Activated CD4-positive, alpha-beta T cell treated with anti-CD3 and anti-CD28 coated beads, Interleukin-2, amount 10 ng/mL, durations not matched to agents 7 days and 5 days (primary cell): ENCODE measurements at regions not wholly inside any gene's neighbourhood (a gene's known extent, or its start where the extent isn't known, plus 50 kb on each side); places are given as distances from the start of the nearest gene placed in this dataset.

Experiments used
- CTCF ChIA-PET: fragments of 350-600 bp; sonication (Branson Sonifier 250); formaldehyde crosslinking; loops from one replicate; lab custom pipeline; 2021; ENCODE audit warnings: antibody characterized with exemption; lab: Charles Lee
- POLR2A ChIA-PET: fragments of 350-600 bp; sonication (Branson Sonifier 250); formaldehyde crosslinking; loops from one replicate; lab custom pipeline; 2021; ENCODE audit warnings: antibody characterized with exemption; lab: Charles Lee
- DNase-seq: peaks from one replicate; pipeline ENCODE4 v3.0.0-alpha.2; 2020
- H3K27ac Mint-ChIP-seq: one replicate; pipeline ENCODE4 v1.8.0; 2021; ENCODE audit warnings: mild to moderate bottlenecking, moderate library complexity, mixed read lengths
- H3K27me3 Mint-ChIP-seq: one replicate; pipeline ENCODE4 v1.8.0; 2021; ENCODE audit warnings: mixed read lengths
- H3K36me3 Mint-ChIP-seq: one replicate; pipeline ENCODE4 v1.8.0; 2021; ENCODE audit warnings: low read depth, mixed read lengths
- H3K4me1 Mint-ChIP-seq: one replicate; pipeline ENCODE4 v1.8.0; 2021; ENCODE audit warnings: mixed read lengths
- H3K4me3 Mint-ChIP-seq: one replicate; pipeline ENCODE4 v1.8.0; 2021; ENCODE audit warnings: mild to moderate bottlenecking, moderate library complexity, mixed read lengths
- H3K9me3 Mint-ChIP-seq: one replicate; pipeline ENCODE4 v1.8.0; 2021; ENCODE audit warnings: mixed read lengths

DNA sequence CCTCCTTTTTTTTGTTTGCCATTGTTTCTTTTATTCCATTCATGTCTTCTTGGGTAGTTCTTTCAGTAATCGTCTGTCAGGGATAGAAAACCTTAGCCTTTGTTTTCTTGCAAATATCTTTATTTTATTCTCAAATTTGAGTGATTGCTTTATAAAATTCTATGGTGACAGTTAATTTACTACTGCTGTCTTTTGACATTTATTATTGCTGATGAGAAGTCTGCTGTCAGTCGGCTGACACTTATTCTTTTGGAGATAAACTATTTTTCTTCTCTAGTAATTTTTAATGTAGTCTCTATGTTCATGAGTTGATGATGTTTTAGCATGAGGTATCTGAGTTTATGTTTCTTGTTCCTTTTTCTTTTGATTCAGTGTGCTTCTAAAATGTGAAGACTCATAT lies 983.8 kb downstream of the TTLL7 start:
- no peak for DNase-seq
- H3K9me3 Mint-ChIP-seq, result peaks cover 3% of the 10 kb centered on the region
- H3K4me3 Mint-ChIP-seq, result no peak overlapping the region
- no peaks in the 10 kb centered on the region for H3K27me3 Mint-ChIP-seq
- no peak overlapping the region for H3K27ac Mint-ChIP-seq
- ChIA-PET CTCF (no interaction called here), POLR2A (no interaction called here)
- no peaks in the 10 kb centered on the region for H3K36me3 Mint-ChIP-seq
- no peaks in the 10 kb centered on the region for H3K4me1 Mint-ChIP-seq

DNA sequence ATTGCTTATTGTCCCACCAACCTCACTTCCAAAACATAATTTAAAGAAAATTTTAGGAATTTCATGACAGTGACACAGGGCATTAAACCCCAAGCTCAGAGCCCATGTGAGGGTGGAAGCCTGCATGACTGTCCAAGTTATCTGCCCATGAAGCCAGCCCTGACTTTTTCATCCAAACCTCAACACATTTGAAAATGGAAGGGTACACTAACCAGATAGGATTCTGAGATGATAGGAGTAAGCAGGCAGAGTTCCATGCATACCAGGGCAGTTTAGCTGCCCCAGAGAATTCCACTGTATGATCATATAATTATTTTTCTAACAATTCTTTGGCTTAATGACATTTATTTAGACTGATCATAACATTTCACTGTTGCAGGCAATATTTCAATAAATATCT lies 986.0 kb downstream of the TTLL7 start:
- H3K27ac Mint-ChIP-seq, result no peak overlapping the region
- no peak overlapping the region for H3K4me3 Mint-ChIP-seq
- CTCF ChIA-PET, result no interaction called here
- POLR2A ChIA-PET, result no interaction called here
- H3K9me3 Mint-ChIP-seq, result no peaks in the 10 kb centered on the region
- H3K27me3 Mint-ChIP-seq, result no peaks in the 10 kb centered on the region
- H3K36me3 Mint-ChIP-seq, result no peaks in the 10 kb centered on the region
- no peak for DNase-seq
- H3K4me1 Mint-ChIP-seq, result no peaks in the 10 kb centered on the region

DNA sequence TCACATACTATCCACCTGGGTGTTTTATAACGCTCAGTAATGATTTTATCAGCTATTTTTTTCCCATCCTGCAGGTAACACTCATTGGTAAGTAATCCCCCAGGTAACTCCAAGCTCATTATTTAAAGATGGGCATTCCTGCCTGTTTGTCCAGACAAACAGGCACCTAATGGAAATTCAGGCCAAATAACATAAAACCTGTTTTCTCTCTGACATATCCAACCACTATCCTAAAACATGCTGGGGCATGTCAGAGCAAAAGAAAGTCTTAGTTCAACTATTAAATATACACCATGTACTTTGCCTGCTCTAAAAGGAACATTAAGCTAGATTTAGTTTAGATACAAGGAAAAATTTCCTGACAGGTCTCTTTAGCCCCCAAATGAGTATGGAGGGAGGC lies 987.7 kb downstream of the TTLL7 start:
- no peak overlapping the region for H3K4me3 Mint-ChIP-seq
- no peaks in the 10 kb centered on the region for H3K27me3 Mint-ChIP-seq
- no peaks in the 10 kb centered on the region for H3K36me3 Mint-ChIP-seq
- CTCF ChIA-PET, result no interaction called here
- no peak for DNase-seq
- H3K9me3 Mint-ChIP-seq, result no peaks in the 10 kb centered on the region
- no peaks in the 10 kb centered on the region for H3K4me1 Mint-ChIP-seq
- no peak overlapping the region for H3K27ac Mint-ChIP-seq
- POLR2A ChIA-PET, result no interaction called here

DNA sequence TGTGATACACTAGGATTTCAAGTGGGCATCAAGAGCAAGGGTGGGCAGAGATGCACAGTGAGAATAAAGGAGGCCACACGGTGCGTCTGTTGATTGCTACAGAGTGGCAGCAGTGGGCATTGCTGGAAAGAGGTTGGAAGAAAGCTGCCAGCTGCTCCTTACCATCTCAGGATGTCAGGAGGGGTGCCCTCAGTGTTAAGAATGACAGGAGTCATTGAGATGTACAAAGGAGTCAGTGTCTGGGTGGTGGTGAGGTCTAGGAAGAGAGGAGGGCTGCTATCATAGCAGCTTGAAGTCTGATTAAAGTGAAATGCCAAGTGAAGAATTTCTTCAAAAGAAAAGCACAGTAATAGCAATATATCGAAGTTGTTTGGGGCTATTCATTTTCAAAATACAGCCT lies 992.7 kb downstream of the TTLL7 start:
- Mint-ChIP-seq H3K27me3 (peaks cover 1% of the 10 kb centered on the region), H3K4me1 (no peaks in the 10 kb centered on the region), H3K9me3 (no peaks in the 10 kb centered on the region), H3K27ac (no peak overlapping the region), H3K4me3 (no peak overlapping the region), H3K36me3 (no peaks in the 10 kb centered on the region)
- ChIA-PET POLR2A (no interaction called here), CTCF (no interaction called here)
- DNase-seq, result no peak

DNA sequence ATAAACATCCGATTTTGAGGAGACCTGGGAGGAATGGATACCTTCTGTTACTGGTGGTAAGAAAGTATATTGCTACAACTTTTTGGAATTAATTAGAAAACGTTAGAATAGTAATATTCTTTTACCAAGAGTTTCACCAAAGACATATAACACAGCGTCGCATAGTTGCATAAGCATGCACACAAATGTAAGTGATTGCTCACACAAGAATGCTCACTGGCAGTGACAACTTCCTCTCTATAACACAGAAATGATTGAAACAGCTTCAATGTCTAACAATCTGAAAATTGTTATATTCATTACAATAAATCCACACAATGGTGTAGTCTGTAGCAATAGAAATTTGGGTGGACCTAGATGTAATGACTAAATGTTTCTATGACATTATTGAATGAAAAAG lies 998.6 kb downstream of the TTLL7 start:
- Mint-ChIP-seq H3K4me3 (no peak overlapping the region), H3K36me3 (no peaks in the 10 kb centered on the region), H3K27me3 (peaks cover 1% of the 10 kb centered on the region), H3K9me3 (no peaks in the 10 kb centered on the region), H3K27ac (no peak overlapping the region), H3K4me1 (no peaks in the 10 kb centered on the region)
- no peak for DNase-seq
- ChIA-PET CTCF (no interaction called here), POLR2A (no interaction called here)

DNA sequence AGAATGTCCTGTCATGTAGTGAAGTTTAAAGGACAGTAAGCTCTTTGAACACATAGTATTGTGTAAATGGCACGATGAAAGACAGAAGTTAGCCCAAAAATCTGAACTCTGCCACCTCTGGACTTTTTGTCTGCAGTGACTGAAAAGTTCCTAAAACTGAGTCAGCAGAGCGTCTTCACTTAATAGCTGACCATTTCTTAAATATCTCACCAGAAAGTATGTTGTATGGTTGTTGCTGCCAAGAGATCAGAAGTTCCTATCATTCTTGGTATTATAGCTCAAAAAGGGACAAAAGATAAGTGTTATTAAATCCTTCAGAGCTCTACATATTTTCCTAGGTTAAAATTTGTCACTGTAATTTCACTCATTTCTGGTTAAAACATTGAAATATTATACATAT lies 1003.0 kb downstream of the TTLL7 start:
- H3K4me1 Mint-ChIP-seq, result no peaks in the 10 kb centered on the region
- H3K27me3 Mint-ChIP-seq, result no peaks in the 10 kb centered on the region
- H3K9me3 Mint-ChIP-seq, result peaks cover 5% of the 10 kb centered on the region
- ChIA-PET CTCF (no interaction called here), POLR2A (no interaction called here)
- DNase-seq, result no peak
- H3K36me3 Mint-ChIP-seq, result no peaks in the 10 kb centered on the region
- H3K4me3 Mint-ChIP-seq, result no peak overlapping the region
- H3K27ac Mint-ChIP-seq, result no peak overlapping the region

DNA sequence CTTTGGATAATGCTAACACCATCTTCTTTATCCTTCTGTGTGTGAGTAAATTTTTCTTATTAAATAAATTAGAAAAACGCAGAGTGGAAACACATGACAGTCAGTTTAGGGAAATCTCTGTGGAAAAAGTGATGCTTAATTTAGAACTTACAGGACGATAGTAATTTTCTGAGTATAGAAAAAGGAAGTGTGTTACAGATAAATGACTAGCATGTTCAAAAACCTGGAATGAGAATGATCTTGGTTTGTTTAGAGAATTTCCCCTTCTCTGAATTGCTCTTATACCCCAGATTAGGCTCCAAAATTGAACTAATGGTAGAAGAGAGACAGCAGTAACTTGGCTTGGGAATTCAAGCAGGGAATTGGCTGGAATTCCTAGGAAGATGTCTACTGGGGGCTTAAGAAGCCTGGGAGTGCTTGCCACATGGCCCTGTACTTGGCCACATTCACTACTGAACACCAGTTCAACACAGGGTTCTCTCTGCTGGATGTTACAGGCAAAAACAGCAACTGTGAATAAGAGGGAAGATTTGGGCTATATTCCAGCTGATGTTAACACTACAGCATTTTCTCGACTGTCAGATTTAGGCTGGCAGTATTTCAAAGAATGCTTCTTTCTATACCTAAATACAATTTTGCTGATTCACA lies 1004.2 kb downstream of the TTLL7 start:
- Mint-ChIP-seq H3K4me1 (no peaks in the 10 kb centered on the region), H3K9me3 (peaks cover 5% of the 10 kb centered on the region), H3K27me3 (no peaks in the 10 kb centered on the region), H3K4me3 (no peak overlapping the region), H3K27ac (no peak overlapping the region), H3K36me3 (no peaks in the 10 kb centered on the region)
- POLR2A ChIA-PET, result no interaction called here
- DNase-seq, result no peak
- CTCF ChIA-PET, result no interaction called here

DNA sequence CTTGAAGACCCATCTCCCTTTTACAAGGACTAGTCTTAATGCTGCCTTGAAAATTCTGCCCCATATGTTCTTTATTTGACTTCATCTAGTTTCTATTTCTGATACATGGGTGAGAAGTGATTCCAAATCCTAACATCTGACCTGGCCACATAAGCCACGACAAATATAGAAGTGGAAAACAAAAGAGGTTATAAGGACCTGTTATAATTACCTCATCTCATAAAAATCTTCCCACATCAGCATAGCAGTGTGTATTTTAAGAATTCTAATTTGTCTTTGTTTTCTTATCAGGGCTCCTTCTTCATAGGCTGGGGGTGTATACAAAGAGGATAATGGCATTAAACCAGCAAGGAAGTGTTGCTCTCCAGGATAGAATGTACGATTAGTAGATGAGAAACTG lies 1007.4 kb downstream of the TTLL7 start:
- Mint-ChIP-seq H3K4me3 (no peak overlapping the region), H3K36me3 (no peaks in the 10 kb centered on the region), H3K4me1 (no peaks in the 10 kb centered on the region), H3K27me3 (no peaks in the 10 kb centered on the region), H3K27ac (no peak overlapping the region), H3K9me3 (peaks cover 5% of the 10 kb centered on the region)
- ChIA-PET CTCF (no interaction called here), POLR2A (no interaction called here)
- DNase-seq, result no peak

DNA sequence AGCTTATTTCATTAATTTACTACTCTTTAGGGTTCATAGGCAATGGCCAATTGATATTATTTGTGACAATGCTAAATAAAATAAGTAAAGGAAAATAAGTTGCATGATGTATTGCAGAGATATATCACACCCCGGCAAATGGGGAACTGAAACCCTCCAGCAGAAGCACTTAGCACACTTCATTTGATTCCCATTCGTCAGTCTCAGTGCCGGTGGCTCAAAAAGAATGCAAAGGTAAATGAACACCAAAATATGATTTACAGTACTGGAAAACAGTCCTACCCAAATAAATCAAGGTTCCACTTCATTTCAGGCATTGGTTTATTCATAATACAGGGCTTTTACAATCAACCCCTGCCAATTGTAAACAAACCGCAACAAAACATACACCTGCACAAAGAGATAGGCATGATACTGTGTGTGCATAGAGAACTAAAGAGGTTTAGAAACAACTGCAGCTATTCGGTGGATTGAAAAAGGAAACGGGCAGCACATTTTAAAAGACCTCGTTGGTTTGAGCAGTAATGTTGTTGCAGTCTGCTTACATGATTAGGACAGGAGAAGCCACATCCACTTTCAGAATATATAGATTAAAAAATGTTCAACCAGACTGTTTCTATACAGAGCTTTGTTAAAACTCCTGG lies 1019.2 kb downstream of the TTLL7 start:
- ChIA-PET CTCF (no interaction called here), POLR2A (no interaction called here)
- Mint-ChIP-seq H3K9me3 (no peaks in the 10 kb centered on the region), H3K27ac (no peak overlapping the region), H3K36me3 (no peaks in the 10 kb centered on the region), H3K4me1 (peaks cover 7% of the 10 kb centered on the region), H3K27me3 (peaks cover 10% of the 10 kb centered on the region), H3K4me3 (no peak overlapping the region)
- DNase-seq, result no peak

DNA sequence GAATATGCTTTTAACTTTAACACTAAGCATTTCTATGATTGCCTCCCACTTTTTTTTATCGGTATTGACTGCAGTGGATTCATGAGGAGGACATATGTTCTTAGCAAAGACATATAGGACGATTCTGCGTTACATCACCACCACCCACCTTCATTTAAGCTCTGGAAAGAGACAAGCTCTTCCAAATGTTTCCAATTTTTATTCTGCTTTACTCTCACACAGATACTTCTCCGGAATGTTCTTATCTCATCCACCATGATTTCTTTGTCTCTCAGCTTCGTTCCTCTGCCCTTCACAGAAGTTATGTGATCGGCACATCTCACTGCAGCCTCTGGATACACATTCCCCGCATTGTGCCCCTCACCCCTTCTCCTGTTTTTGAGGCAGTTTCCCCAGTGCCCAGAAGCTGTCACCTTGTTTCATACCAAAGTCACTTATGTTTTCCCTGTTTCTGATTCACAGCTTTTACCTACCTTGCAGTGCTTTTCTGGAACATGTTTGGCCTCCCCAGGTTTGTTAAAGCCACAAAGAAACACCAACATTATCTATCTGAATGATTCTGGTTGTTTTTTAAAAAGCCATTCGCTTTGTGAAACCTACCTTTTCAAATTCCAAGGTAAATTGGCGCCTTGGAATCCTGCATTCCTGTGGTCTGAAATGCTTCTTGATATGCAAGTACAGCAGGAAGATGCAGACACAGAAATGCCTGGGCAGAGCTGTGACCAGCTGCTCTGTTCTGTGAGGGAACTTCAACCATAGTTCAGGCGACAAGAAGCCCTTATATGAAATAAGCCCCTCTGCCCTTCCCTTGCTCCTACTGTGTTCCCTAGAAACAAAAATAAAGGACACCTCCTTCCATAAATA lies 1020.2 kb downstream of the TTLL7 start:
- H3K4me1 Mint-ChIP-seq, result peaks cover 7% of the 10 kb centered on the region
- H3K27ac Mint-ChIP-seq, result no peak overlapping the region
- ChIA-PET POLR2A (no interaction called here), CTCF (no interaction called here)
- no peaks in the 10 kb centered on the region for H3K36me3 Mint-ChIP-seq
- H3K9me3 Mint-ChIP-seq, result no peaks in the 10 kb centered on the region
- DNase-seq, result no peak
- H3K4me3 Mint-ChIP-seq, result no peak overlapping the region
- H3K27me3 Mint-ChIP-seq, result peaks cover 10% of the 10 kb centered on the region

DNA sequence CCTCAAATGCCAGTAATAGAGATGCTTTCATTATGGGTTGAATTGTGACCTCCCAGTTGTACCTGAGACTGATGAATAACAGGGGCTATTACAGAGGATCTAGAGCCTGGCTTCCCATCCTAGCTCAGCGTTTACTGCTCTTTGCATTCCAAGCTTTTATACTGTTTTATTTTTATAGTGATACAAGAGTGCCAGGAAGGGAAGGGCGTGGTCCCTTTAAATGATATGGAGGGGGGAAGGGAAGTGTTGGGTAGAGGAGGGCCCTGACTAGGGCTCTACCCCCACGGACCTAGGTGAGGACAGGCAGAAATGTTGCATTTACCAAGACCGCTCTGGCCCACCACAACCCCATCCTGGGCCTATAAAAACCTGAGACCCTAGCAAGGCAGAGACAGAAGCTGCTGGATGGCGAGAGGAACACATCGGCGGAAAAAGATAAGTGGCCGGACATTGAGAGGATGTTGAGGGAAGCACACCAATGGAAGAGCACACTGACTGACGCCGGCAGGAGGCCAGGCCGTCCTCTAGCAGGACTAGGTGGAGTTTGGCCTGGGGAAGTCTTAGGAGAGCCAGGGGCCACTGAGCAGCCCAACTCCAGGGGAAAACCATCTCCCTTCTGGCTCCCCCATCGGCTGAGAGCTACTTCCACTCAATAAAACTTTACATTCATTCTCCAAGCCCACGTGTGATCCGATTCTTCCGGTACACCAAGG lies 1025.9 kb downstream of the TTLL7 start:
- POLR2A ChIA-PET, result no interaction called here

DNA sequence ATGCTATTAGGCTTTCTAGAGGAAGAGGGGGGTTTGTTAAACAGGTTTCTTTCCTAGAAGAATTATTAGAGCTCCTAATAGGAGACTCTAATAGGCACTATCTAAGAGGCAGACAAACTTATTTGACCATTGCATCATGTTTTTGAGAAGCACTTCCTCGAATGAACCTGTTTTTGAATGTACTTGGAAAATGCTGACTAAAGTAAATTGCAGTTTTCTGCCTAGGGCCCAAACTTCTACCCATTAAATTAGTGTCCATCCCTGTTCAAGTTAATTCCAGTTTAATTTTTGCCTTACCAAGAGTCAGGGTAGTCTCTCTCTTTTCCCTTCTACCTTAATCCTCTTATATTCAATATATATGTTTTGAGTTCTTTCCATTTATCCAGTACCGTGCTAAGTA lies 1029.6 kb downstream of the TTLL7 start:
- Mint-ChIP-seq H3K4me1 (no peaks in the 10 kb centered on the region), H3K27ac (no peak overlapping the region), H3K36me3 (no peaks in the 10 kb centered on the region), H3K4me3 (no peak overlapping the region), H3K9me3 (no peaks in the 10 kb centered on the region), H3K27me3 (no peaks in the 10 kb centered on the region)
- ChIA-PET POLR2A (no interaction called here), CTCF (interaction anchor here (0.7 kb wide), 1 partner anchor 588 kb away, joined by 4 read pairs; no protein-coding TSS in a partner anchor)
- no peak for DNase-seq

More for the DNA sequence above, 1025.9 kb downstream of the TTLL7 start:
- H3K9me3 Mint-ChIP-seq, result no peaks in the 10 kb centered on the region
- H3K4me1 Mint-ChIP-seq, result no peaks in the 10 kb centered on the region
- no peak overlapping the region for H3K4me3 Mint-ChIP-seq
- H3K27ac Mint-ChIP-seq, result no peak overlapping the region
- no peaks in the 10 kb centered on the region for H3K36me3 Mint-ChIP-seq
- no peaks in the 10 kb centered on the region for H3K27me3 Mint-ChIP-seq
- CTCF ChIA-PET, result no interaction called here
- no peak for DNase-seq

DNA sequence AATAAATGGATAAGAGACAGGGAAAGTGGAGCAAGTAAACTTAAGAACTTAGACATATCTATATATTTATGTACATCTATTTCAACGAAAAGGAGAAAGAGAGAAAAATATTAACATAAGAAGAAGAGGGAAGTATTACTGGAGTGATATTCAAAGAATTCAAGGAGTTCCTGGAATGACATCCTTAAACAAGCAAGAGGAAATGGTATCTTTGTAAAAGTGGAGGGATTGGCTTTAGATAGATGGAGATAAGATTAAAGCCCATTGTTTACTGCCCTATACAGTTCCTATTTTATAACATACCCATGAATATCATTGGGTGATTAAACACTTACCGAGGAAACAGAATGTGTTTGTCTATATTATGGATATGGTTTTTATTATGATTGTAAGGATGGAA lies 1036.3 kb downstream of the TTLL7 start:
- H3K4me3 Mint-ChIP-seq, result no peak overlapping the region
- POLR2A ChIA-PET, result no interaction called here
- no peak for DNase-seq
- no peaks in the 10 kb centered on the region for H3K27me3 Mint-ChIP-seq
- CTCF ChIA-PET, result no interaction called here
- no peak overlapping the region for H3K27ac Mint-ChIP-seq
- no peaks in the 10 kb centered on the region for H3K36me3 Mint-ChIP-seq
- H3K4me1 Mint-ChIP-seq, result no peaks in the 10 kb centered on the region
- H3K9me3 Mint-ChIP-seq, result no peaks in the 10 kb centered on the region
